Right renal pelvis (tissue), 4 donors: ENCODE measurements at regions not wholly inside any gene's neighbourhood (a gene's known extent, or its start where the extent isn't known, plus 50 kb on each side); places are given as distances from the start of the nearest gene placed in this dataset.
A peak's percentile ranks its signal among the peaks of the same experiment; 100 is the strongest.

Experiments
- DNase-seq, 4 donors: peaks; one replicate each; pipeline ENCODE4 v3.0.0-alpha.2; 2013; ENCODE audit warnings: low read depth in 4 of 4, low spot score in 3 of 4, missing footprints in 1 of 4

DNA sequence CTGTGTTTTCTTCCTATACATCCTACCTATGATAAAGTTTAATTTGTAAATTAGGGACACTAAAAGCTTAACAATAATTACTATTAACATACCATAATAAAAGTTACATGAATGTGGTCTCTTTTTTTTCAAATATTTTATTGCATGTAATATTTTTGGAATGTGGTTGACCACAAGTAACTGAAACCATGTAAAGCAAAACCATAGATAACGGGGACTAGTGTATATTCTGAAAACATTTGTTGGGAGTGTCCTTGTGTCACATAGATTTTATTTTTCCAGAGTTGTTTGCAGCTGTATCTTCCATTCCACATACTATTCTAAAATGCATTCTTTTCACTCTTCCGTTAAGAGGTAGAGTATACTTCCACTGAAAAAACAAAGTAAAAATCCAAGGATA lies 200.4 kb downstream of the KIF18A start:
- DNase-seq: no peak

DNA sequence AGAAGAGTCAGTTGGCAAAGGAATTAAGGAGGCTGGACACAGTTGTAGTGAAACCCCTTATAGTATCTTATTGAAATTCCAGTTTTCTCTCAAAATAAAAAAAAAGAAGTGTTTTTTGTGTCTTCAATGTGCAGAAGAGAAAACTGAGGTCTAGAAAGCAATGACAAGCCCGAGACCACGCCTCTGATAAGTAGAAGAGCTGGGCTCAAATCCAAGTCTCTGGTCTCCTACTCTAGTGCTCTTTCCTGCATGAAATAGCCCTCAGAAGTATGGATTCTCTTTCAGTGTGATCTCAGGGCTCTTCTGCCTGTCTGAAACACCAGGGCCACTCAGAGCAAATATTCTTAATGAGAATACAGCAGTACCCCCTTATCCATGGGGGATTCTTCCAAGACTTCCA lies 200.9 kb downstream of the KIF18A start:
- DNase-seq: no peak

DNA sequence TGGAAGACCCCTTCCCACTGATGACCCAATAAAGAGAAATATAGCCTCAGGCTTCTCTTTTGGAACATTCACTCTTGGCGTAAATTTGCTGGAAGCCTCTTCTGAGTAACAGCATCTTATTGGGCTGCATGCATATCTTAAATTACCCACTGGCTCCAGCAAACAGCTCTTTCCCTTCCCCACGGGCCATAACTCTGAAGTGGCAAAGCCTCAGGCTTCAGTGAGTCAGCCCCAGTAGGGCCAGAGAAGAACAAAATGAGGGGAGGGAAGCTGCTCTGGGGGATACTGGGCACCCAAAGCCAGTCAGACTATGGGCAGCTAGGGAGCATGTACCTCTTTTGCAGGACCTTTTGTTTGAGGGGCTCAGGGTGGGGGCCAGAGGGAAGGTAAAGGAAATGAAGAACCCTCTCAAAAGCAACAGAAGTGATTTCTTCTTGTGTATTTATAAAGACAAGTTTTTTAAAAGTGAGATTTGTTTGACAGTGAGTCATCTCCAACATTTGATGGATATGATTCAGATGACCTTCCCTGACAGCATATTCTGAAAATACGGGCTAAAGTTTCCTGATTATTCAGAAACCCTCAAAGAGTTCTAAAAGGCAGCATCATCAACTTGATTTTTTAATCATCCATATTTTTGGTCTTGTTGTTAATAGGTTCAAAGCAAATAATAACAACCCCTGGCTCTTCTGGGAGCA lies 203.4 kb downstream of the KIF18A start:
- no peak for DNase-seq

DNA sequence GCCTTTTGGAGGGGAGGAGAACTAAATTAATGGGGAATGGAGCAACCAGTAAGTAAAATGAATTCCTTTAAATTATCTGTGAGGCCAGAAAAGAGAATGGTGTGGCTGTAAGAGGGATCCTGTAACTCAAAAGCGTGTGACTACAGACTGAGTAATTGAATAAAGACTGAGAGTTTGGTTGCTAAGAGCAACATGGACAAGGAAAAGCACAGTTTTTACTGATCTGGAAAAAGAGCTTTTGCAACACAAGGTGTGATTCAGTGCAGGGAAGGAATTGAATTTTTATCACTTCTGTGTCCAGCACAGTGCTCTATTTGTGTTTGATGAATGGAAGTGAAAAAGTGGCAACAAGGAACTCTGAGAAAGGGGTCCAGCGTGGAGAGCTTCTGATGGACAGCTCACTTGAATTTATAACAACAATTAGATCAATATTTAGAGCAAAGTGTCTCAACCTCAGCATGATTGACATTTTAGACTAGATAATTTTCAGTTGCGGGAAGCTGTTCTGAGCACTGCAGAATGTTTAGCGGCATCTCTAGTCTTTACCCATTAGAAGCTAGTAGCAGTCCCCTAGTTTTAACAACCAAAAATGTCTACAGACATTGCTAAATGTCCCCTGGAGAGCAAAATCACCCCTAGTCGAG lies 202.8 kb upstream of the BDNF start:
- DNase-seq: no peak

DNA sequence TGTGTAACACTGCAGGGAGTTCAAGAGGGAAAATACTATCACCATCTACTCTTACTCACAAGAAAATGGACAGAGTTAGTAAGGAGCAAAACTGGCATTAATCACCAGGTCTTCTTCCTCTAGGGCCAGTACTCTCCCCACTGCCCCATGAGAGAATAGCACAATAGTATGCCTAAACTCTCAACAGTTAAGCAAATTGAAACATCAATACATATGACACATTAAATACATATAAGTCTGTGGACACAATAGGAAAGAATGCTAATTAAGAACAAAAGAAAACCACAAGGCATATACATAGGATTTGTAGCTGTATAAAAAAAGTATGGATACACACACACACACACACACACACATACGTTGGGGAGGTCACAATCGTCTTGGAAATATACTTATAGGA lies 197.9 kb upstream of the BDNF start:
- no peak for DNase-seq

- DNase-seq: no peak
Measured at GRCh38 chr11:27896096-27896495, 195.8 kb upstream of the BDNF start.

GRCh38 chr11:27894552-27894951 lies 194.3 kb upstream of the BDNF start:
- DNase-seq: no peak

DNA sequence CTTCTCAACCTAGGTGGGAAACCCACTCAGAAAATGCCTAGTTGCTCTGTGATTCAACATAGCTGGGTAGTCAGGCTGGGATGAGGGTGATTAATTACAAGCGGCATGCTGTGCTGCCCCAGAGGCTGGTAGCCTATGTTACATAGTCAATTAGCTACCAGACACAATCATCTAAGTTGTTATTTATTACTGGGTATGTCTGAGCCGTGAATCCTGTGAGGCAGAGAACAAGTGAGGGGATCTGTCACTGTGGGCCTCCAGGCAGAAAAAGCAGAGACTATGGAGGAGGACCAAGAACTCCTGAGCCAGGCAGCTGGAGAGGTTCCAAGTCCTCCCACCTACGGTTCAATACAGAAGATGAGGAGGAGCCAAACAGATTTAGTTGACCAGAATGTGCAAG lies 186.6 kb upstream of the BDNF start:
- DNase-seq: no peak

- DNase-seq: no peak
Measured at GRCh38 chr11:27882066-27882697, 181.9 kb upstream of the BDNF start.

DNA sequence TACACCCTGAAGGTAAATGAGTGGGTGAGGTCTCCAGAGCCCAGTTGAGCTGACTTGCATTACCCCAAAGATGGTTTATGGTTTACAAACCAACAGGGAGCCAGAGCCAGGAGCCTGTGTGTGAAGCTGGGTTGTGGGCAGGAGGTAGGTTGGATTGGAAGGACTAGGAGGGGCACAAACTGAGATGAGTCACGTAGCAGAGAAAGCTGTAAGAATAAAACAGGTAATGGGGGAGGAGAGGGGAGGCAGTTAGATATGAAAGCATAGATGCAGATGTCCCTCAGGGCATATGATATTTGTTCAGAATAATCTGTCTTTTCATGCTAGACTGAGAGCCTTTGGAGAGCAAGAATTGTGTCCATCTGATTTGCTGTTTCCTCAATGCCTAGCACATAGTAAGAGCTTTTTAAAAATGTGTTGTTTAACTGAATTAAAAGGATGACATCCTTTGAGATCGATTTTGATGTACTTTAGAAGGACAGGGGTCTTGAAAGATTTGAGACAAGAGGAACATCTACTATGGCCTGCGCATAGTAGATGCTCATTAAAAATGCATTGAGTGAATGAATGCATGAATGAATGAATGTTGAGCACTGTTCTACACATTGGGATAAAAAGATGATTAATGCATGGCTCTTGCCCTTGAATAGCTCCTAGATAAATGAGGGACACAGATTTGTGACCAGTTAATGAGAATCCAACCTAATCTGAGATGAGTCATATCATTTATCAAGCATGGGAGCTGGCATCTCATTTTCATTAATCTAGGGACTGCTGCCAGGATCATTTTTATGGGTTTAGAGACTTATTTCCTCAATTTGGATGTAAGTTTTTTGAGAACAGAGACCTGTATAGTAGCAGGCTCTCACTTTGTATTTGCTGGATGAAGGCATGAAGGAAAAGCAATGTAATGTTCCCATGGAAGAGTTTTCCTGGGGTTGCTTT lies 175.8 kb upstream of the BDNF start:
- no peak for DNase-seq

- DNase-seq: no peak
Measured at GRCh38 chr11:27874998-27875830, 175.0 kb upstream of the BDNF start.

GRCh38 chr11:27873664-27874063 lies 173.4 kb upstream of the BDNF start:
- no peak for DNase-seq

DNA sequence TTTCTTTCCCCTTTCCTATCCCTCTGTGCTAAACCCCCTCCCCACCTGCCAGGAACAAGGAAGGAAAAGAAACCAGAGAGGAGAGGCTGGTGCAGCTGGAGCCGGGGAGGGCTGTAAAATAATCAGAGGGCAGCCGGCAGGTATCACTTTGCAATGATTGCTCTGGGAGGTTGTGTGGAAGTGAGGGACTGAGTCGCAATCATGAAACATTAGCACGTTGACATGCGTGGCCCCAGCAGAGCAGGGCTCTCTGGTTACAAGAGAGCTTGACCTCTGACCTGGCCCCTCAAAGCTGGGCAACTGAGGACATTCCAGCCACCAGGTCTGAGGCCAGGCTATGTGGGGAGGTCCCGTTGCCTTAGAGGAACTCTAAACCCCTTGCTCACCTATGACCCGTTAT lies 170.8 kb upstream of the BDNF start:
- no peak for DNase-seq

DNA sequence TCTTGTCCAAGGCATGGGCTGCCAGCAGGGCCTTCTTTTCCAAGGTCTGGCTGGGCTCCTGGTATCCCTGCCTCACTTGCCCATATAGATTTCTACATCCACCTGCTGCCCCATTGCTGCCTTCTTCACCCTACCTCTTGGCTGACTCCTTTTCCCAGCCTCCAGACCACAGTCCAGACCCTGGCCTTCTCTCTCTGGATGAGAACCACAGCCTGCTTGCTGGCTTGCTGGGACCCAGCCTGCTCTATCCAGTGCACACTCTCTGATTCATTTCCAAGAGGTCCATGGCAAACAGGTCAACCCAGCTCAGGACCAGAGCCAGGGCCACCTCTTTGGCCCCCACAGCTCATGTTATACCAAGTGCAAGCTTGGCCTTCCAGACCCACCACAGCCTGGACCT lies 169.4 kb upstream of the BDNF start:
- DNase-seq: no peak

- no peak for DNase-seq
Measured at GRCh38 chr11:27868709-27869108, 168.5 kb upstream of the BDNF start.

GRCh38 chr11:27868226-27868625 lies 168.0 kb upstream of the BDNF start:
- no peak for DNase-seq

GRCh38 chr11:27865105-27865504 lies 164.8 kb upstream of the BDNF start:
- no peak for DNase-seq

DNA sequence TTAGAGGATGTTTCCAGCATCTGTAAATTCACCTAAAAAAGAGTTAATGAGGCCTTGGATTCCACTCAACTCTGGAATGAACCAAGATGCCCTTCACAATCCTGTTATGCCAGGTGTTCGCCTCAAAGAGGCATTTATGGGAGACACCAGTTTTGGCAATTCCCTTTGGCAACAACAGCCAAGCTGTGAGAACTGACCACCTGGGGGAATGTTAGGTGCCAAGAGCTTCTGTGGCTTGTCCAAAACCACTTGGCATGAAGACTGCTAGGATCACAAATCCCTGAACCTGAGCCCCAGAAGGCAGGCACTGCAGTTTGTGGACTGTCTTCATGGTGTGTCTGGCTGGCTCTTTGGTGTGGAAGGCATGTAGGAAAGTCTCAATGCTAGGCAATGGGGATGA lies 164.4 kb upstream of the BDNF start:
- no peak for DNase-seq

GRCh38 chr11:27864091-27864491 lies 163.8 kb upstream of the BDNF start:
- DNase-seq: peak; percentile 37 to 81 (median 69)

- no peak for DNase-seq
Measured at GRCh38 chr11:27863637-27864036, 163.4 kb upstream of the BDNF start.
